ENCODE measurements at regions not wholly inside any gene's neighbourhood (a gene's known extent, or its start where the extent isn't known, plus 50 kb on each side); places are given as distances from the start of the nearest gene placed in this dataset.

GRCh38 chr2:173653432-173653805 lies 298.7 kb downstream of the CDCA7 start (continued):
- no peak for TF ChIP-seq CHD7 (IDR thresholded peaks at IDR 0.05; ENCODE audit: insufficient replicate concordance, low read length)
- no peak for TF ChIP-seq EP300 (IDR thresholded peaks at IDR 0.05; ENCODE audit: borderline replicate concordance in 1 of 2, low read depth in 2 of 2, low read length in 2 of 2)
